ENCODE measurements at regions not wholly inside any gene's neighbourhood (a gene's known extent, or its start where the extent isn't known, plus 50 kb on each side); places are given as distances from the start of the nearest gene placed in this dataset.

GRCh38 chr13:111899714-111900389, 167.1 kb upstream of the SOX1 start:
- TF ChIP-seq CTCF (IDR thresholded peaks at IDR 0.05) (no peak), POLR2A (IDR thresholded peaks at IDR 0.05) (no peak)

Measured in suprapubic skin (tissue), 3 donors.